ENCODE measurements at regions not wholly inside any gene's neighbourhood (a gene's known extent, or its start where the extent isn't known, plus 50 kb on each side); places are given as distances from the start of the nearest gene placed in this dataset.
"Not testable (repeated sequence)": the region's sequence is repeated elsewhere in the genome, so short reads cannot be mapped to it uniquely, and the experiment has no call there.

GRCh38 chr5:77869116-77869798, 93.1 kb upstream of the TBCA start:
- DNase-seq (ENCODE audit: low spot score) = peak; percentile 23

DNA sequence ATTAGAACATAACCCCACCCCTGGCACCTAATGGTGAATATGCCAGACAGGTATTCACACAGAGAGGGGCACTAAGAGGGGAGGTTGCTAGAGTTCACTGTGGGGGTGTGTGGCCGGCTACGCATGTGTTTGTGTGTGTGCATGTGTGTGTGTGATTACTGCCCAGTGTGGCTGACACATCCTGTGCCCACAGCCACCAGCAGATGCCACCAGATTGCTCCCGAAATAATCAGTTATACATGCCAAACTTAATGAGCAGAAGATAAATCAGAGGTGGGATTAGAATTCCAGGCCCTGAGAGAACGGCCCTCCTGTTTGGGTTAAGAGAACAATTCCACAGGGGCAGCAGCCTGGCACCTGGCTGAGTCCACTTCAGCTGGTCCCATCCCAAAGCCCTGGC, 91.8 kb upstream of the TBCA start:
- no peak for DNase-seq (ENCODE audit: low spot score)

DNA sequence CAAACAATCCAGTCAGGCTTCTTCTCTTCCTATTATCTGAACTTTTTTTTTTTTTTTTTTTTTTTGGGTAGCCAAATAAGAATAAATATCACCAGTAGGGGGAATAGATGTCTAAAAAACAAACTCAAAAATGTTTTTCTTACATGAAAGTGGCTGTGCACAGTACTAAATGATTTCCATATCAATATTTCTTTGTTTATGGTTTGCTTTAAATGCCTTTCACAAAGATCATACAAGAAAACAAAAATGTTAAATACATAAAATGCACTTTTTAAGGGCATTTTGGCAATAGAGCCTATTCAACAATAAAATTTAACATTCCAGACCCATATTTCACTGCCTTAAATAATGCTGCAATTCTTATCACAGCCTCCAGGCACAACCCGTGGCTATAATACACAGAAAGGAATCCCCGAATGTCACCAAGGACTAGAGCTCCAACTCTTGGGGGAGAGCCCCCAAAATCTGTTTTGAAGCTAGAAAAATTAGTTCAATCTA, 91.1 kb upstream of the TBCA start:
- no peak for DNase-seq (ENCODE audit: low spot score)

- no peak for DNase-seq (ENCODE audit: low spot score)
These were observed 90.1 kb upstream of the TBCA start for GRCh38 chr5:77866198-77866597.

DNA sequence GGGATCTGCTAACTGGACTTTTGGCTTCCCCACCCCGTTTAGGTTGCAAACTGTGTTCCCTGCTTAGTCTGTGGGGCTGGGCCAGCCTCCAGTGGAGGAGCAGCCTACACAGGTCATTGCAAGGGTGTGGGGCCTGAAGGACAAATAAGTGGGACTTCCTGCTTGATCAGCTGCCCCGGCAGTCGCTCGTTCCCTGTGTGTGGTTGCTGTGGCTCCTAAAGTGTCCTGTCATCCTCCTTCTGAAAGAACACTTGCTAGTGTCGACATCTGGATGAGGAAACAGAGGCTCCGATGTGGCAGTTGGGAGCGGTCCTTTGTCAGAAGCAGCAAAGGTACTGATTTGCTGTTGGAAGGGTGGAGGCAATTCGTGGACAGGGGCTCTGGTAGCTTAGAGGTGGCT, 88.9 kb upstream of the TBCA start:
- DNase-seq (ENCODE audit: low spot score) = no peak

DNA sequence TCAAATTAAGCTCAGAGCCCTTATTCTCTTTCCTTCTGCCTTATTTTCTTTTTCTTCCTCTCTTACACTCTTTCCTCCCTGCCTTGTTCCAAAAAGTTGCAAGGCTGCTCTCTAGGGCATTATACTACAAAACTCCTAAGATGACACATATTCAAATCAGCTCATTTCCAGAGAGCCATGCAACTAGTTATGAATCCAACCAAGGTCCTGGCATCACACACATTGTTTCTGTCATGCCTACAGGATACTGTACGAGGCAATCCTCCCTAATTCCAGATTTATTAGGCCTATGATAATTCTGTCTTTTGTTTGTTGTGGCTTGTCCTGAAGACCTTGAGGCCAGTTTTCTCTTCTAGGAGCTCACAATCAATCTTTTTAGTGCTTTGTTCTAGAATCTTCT, 87.0 kb upstream of the TBCA start:
- no peak for DNase-seq (ENCODE audit: low spot score)

DNA sequence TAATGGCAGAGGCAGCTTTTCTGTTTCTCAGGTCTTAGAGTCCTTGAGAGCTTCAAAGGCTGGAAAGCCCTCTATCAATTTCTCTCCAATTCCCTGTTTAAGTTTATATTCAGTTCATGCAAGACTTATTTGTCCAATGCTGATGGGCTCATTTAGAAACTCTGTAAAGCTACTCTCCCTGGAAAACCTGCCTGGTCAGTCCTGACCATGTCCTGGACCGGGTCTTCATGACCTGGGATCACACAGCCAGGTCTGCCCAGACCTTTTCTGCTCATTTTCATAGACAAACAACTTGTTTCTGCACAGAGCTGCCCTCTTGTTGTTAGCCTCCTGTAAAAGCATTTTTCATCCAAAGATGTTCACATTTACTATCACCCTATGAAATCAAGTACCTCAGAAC, 85.4 kb upstream of the TBCA start:
- no peak for DNase-seq (ENCODE audit: low spot score)

DNA sequence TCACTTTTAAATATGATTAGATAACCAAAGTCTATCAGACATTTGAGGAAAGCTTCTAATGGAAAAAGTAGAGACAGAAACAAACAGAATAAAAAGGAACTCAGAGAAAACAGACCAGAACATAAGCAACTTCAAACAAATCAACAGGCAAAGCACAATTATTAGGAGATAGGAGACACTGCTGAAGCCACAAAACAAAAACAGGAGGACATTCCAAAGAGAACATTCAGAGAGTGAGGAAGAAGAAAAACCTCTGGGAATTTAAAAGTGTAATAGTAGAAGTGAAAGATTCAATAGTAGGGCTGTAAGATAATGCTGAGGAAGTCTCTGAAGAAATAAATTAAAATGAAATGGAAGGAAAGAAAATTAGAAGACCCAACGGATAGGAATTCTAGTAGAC, 83.2 kb upstream of the TBCA start:
- peak; percentile 21 for DNase-seq (ENCODE audit: low spot score)

DNA sequence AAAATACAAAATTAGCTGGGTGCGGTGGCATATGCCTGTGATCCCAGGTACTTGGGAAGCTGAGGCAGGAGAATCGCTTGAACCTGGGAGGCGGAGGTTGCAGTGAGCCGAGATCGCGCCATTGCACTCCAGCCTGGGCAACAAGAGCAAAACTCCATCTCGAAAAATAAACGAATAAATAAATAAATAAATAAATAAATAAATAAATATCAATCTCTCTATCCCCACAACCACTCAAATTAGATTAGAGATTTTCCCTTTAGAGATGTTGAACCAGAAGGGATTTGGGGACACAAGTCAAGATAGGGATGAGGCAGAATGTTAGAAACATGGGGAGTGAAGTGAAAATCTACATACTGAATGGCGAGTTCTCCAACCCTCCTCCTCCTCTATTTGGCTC, 82.5 kb upstream of the TBCA start:
- DNase-seq (ENCODE audit: low spot score) = not testable (repeated sequence)

GRCh38 chr5:77855369-77855768, 79.2 kb upstream of the TBCA start:
- no peak for DNase-seq (ENCODE audit: low spot score)

DNA sequence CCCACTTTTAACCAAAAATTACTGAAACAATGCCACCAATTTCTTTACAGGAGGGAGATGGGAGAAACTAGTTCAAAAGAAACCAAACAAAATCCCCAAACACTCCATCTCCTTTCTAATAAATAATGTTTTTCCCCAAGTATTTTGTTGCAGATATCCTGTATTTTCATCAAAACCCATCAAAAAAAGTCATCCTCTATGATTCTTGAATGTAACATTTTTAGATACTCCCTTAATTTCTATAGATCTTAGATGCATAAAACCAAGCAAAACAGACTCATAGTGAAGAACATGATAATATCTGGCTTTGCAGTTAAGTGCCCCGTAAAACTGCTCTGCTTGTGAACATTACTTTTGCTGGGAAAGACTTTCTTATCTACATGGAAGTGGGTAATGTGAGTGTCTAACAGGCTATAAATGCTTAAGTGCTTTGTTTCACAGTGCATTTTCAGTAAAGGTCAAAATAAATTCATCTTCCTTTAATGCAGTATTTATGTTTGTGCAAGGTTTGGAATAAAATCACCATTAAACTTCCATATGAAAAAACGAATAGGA, 77.3 kb upstream of the TBCA start:
- DNase-seq (ENCODE audit: low spot score) = no peak

DNA sequence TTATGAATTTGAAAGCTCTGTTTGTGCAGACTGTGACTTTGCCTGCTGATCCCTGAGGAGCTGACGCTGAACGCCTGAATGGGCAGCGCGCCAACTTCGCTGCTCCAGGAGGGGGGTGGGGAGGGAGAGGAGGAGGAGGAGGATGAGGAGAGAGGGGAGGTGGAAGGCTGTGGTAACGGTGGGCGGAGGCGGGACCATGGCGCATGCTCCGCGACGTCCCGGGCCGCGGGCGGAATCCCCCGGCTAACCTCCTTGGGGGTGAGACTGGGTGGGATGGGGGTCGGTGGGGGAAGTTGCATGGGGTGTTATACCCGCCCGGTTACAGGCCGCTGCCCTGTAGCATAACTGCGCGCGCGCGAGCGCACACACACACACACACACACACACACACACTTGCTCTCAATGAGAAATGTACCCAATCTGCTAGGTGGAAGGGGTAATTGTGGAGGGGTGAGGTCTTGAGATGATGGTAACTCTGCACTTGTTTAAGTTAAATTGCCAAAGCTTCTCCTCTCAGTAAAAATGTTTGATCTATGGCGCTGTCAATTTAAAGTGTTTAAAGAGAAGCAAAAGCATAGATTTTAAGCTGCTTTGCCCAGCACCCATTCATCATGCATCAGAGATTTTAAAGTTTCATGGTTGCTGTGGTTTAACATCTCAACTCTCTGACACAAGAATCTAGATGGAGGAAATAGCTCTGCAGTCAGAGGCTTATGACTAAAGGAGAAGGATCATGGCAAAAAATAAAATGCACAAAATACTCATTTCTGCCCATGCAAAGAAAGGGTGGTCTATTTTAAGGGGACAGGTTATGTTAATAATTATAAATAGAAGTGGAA, 76.6 kb upstream of the TBCA start:
- peak; percentile 85 for DNase-seq (ENCODE audit: low spot score)

- DNase-seq (ENCODE audit: low spot score) = peak; percentile 8
These were observed 76.0 kb upstream of the TBCA start for GRCh38 chr5:77852068-77852513.

GRCh38 chr5:77851176-77852067, 75.3 kb upstream of the TBCA start:
- no peak for DNase-seq (ENCODE audit: low spot score)

DNA sequence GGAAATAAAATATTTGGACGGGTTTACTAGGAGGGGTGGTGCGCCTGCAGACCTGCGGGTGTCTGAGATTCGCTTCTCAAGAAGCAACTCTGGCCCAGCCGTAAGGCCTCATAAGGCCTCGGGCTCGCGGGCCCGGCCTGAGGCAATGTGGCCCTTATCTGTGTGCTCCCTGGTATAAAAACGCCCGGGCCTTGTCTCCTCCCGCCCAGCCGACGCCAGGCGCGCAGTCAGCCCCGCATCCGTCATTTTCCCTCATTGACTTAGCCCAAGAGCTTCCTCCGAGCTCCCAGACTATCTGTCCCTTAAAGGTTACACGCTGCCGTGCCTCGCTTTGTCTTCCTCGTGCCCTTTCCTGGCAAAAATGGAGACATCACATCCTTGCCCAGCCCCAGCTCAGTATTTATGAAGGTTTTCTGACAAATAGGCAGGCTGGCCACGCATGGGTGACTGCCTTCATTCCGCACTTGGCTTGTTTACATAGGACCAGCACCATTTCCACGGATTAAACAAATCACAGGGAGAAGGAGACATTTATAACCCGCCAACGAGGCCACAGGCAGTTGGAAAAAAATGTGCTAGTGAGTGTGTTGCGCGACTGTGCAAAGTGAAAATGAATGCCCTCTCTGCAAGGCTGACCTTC, 74.5 kb upstream of the TBCA start:
- no peak for DNase-seq (ENCODE audit: low spot score)

DNA sequence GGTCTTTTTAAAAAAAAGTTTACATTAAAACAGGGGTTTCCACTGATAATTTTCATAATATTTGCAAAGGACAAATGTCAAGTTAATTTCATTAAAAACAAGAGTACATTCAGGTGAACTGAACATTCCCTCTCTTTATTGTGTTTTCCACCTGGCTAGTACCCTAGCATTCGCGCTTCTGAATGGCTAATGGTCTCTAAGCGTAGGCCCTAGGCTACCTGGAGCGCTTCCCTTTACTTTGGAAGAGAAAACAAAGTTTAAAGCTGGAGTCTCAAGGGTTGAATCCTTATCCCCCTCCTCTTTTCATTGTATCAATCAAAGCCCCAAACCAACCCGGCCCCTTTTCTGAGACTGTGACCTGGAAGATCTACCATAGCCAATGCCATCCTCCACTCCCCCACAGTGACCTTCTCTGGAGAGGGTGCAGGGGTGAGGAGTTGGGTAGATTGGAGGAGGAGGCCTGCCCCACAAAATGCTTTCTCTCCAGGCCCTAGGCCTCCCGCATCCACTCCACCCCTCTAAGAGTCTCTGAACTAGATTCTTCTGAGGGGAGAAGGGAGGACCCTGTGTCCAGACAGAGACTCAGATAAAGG, 73.3 kb upstream of the TBCA start:
- no peak for DNase-seq (ENCODE audit: low spot score)

DNA sequence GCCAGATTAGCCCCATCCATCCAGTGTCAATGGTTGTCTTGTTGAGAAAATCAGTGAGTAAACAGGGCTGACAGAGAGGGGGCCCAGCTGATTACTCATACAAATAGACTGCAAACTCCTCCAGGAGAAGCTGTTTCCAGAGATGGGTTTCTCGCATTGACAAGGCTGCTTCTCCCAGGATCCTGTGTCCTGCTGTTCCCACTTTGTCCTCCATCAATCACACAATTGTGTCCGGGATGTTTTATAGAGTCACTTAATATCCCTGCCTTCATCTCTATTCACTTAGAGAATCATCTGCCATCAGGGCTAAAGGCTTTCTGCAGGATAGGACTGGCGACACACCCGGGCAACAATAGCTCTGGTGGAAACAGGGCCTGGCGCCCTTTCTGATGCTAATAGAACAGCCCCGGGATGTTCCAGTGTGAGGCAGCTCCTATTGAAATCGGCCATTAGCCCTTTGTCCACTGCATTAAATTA, 71.7 kb upstream of the TBCA start:
- DNase-seq (ENCODE audit: low spot score) = no peak

GRCh38 chr5:77847129-77847460, 71.0 kb upstream of the TBCA start:
- DNase-seq (ENCODE audit: low spot score) = no peak

GRCh38 chr5:77846422-77847128, 70.4 kb upstream of the TBCA start:
- DNase-seq (ENCODE audit: low spot score) = no peak

DNA sequence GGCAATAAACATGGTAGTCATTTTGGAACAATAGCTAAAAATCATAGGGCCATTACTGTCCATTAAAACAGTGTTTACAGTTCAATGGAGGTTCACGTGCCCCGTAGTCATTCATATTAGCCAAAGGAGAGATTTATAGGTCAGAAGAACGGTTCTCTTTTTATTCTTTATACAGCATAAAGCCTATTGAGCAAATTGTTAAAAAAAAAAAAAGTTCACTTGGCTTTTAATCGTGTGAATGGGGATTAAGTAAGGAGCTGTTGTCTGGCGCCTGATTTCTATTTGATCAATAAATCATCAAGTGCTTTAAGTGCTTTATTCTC, 69.1 kb upstream of the TBCA start:
- DNase-seq (ENCODE audit: low spot score) = no peak
